H9 (cell line): ENCODE measurements at regions not wholly inside any gene's neighbourhood (a gene's known extent, or its start where the extent isn't known, plus 50 kb on each side); places are given as distances from the start of the nearest gene placed in this dataset.

Experiments used
- DNase-seq: peaks from one replicate; pipeline ENCODE4 v3.0.0-alpha.2; 2017
- H2AFZ ChIP-seq: one replicate; pipeline ENCODE4 v1.6.1; 2013; ENCODE audit warnings: mild to moderate bottlenecking, low read length, control low read depth, moderate library complexity
- H2AK5ac ChIP-seq: 2 replicates; pipeline ENCODE4 v1.6.1; 2013; ENCODE audit warnings: low read length, control low read depth, mixed read lengths; ENCODE audit not compliant: insufficient read length
- H2BK120ac ChIP-seq: one replicate; pipeline ENCODE4 v1.6.1; 2013; ENCODE audit warnings: low read depth, mild to moderate bottlenecking, low read length, control low read depth, inconsistent platforms; ENCODE audit not compliant: poor library complexity, severe bottlenecking
- H2BK12ac ChIP-seq: 2 replicates; pipeline ENCODE4 v1.6.1; 2013; ENCODE audit warnings: low read length, control low read depth, mixed read lengths, low read depth; ENCODE audit not compliant: insufficient read length
- H2BK15ac ChIP-seq: 2 replicates; pipeline ENCODE4 v1.6.1; 2013; ENCODE audit warnings: low read depth, low read length, control low read depth
- H2BK20ac ChIP-seq: one replicate; pipeline ENCODE4 v1.6.1; 2013; ENCODE audit warnings: low read depth, mild to moderate bottlenecking, low read length, control low read depth, inconsistent platforms; ENCODE audit not compliant: poor library complexity, severe bottlenecking
- H2BK5ac ChIP-seq: 2 replicates; pipeline ENCODE4 v1.6.1; 2013; ENCODE audit warnings: low read length, control low read depth, mixed read lengths; ENCODE audit not compliant: insufficient read length
- H3K14ac ChIP-seq: 2 replicates; pipeline ENCODE4 v1.6.1; 2013; ENCODE audit warnings: low read length, control low read depth; ENCODE audit not compliant: insufficient read depth
- H3K18ac ChIP-seq: 2 replicates; pipeline ENCODE4 v1.6.1; 2013; ENCODE audit warnings: low read depth, mild to moderate bottlenecking, mixed read lengths, low read length, control low read depth; ENCODE audit not compliant: insufficient read length
- H3K23ac ChIP-seq: 2 replicates; pipeline ENCODE4 v1.6.1; 2013; ENCODE audit warnings: low read length, control low read depth, mixed read lengths, low read depth; ENCODE audit not compliant: insufficient read length
- H3K23me2 ChIP-seq: 2 replicates; pipeline ENCODE4 v1.6.1; 2013; ENCODE audit warnings: low read depth, mild to moderate bottlenecking, mixed read lengths, low read length, control low read depth; ENCODE audit not compliant: insufficient read length, poor library complexity, severe bottlenecking
- H3K27ac ChIP-seq: 2 replicates; pipeline ENCODE4 v1.5.1; 2013; ENCODE audit warnings: low read length, control low read depth, mixed read lengths, low read depth; ENCODE audit not compliant: insufficient read length
- H3K27me3 ChIP-seq: 2 replicates; pipeline ENCODE4 v1.6.1; 2013; ENCODE audit warnings: low read length, control low read depth, inconsistent platforms; ENCODE audit not compliant: insufficient read depth
- H3K4ac ChIP-seq: 2 replicates; pipeline ENCODE4 v1.6.1; 2013; ENCODE audit warnings: low read depth, mild to moderate bottlenecking, control low read depth, inconsistent platforms, low read length, moderate library complexity
- H3K4me1 ChIP-seq: 2 replicates; pipeline ENCODE4 v1.6.1; 2013; ENCODE audit warnings: low read length, control low read depth, inconsistent platforms; ENCODE audit not compliant: insufficient read depth
- H3K4me2 ChIP-seq: 2 replicates; pipeline ENCODE4 v1.6.1; 2013; ENCODE audit warnings: low read length, control low read depth, mixed read lengths; ENCODE audit not compliant: insufficient read length, insufficient read depth
- H3K56ac ChIP-seq: 2 replicates; pipeline ENCODE4 v1.6.1; 2013; ENCODE audit warnings: low read depth, mild to moderate bottlenecking, mixed read lengths, low read length, control low read depth; ENCODE audit not compliant: insufficient read length
- H3K79me1 ChIP-seq: 2 replicates; pipeline ENCODE4 v1.6.1; 2013; ENCODE audit warnings: low read depth, mild to moderate bottlenecking, moderate library complexity, low read length, control low read depth, inconsistent platforms; ENCODE audit not compliant: insufficient read depth, poor library complexity, severe bottlenecking
- H3K79me2 ChIP-seq: 2 replicates; pipeline ENCODE4 v1.6.1; 2013; ENCODE audit warnings: low read length, control low read depth, inconsistent platforms; ENCODE audit not compliant: insufficient read depth
- H3K9ac ChIP-seq: 2 replicates; pipeline ENCODE4 v1.6.1; 2013; ENCODE audit warnings: low read length, control low read depth, mixed read lengths; ENCODE audit not compliant: insufficient read length; ENCODE audit errors: extremely low read depth
- H3K9me3 ChIP-seq: one replicate; pipeline ENCODE4 v1.6.1; 2013; ENCODE audit warnings: low read depth, low read length, inconsistent platforms; ENCODE audit not compliant: control insufficient read depth
- H3T11ph ChIP-seq: one replicate; pipeline ENCODE4 v1.6.1; 2013; ENCODE audit warnings: mild to moderate bottlenecking, low read length, control low read depth, inconsistent platforms
- H4K20me1 ChIP-seq: one replicate; pipeline ENCODE4 v1.6.1; 2013; ENCODE audit not compliant: control insufficient read depth, insufficient read length, insufficient read depth
- H4K5ac ChIP-seq: 2 replicates; pipeline ENCODE4 v1.6.1; 2013; ENCODE audit warnings: low read depth, mild to moderate bottlenecking, mixed read lengths, low read length, control low read depth; ENCODE audit not compliant: insufficient read length
- H4K8ac ChIP-seq: replicated peaks from 2 replicates; pipeline ENCODE4 v1.6.1; 2013; ENCODE audit warnings: low read length, control low read depth, mixed read lengths, low read depth; ENCODE audit not compliant: insufficient read length
- H4K91ac ChIP-seq: 2 replicates; pipeline ENCODE4 v1.6.1; 2013; ENCODE audit warnings: low read depth, mild to moderate bottlenecking, moderate library complexity, mixed read lengths, low read length, control low read depth; ENCODE audit not compliant: insufficient read length
- H3K27ac Mint-ChIP-seq, 3 experiments: 2 replicates in 2 of 3; 3 replicates in 1 of 3; pipeline ENCODE4 v1.8.0; 2020 to 2021; ENCODE audit warnings: mixed read lengths in 3 of 3, mild to moderate bottlenecking in 1 of 3, moderate library complexity in 1 of 3
- H3K27me3 Mint-ChIP-seq: 2 replicates; pipeline ENCODE4 v1.8.0; 2021; ENCODE audit warnings: low read depth, mild to moderate bottlenecking, moderate library complexity, mixed read lengths
- H3K36me3 Mint-ChIP-seq, 3 experiments: 2 replicates in 2 of 3; 3 replicates in 1 of 3; pipeline ENCODE4 v1.8.0; 2020 to 2021; ENCODE audit warnings: low read depth in 3 of 3, mixed read lengths in 3 of 3; ENCODE audit not compliant: insufficient read depth in 1 of 3
- H3K4me1 Mint-ChIP-seq, 2 experiments: 2 replicates each; pipeline ENCODE4 v1.8.0; 2020; ENCODE audit warnings: mixed read lengths in 2 of 2
- H3K4me3 Mint-ChIP-seq, 2 experiments: 2 replicates in 1 of 2; 3 replicates in 1 of 2; pipeline ENCODE4 v1.8.0; 2020 to 2021; ENCODE audit warnings: mild to moderate bottlenecking in 2 of 2, mixed read lengths in 2 of 2, moderate library complexity in 1 of 2
- H3K9me3 Mint-ChIP-seq, 2 experiments: 2 replicates in 1 of 2; 3 replicates in 1 of 2; pipeline ENCODE4 v1.8.0; 2020; ENCODE audit warnings: mild to moderate bottlenecking in 2 of 2, mixed read lengths in 2 of 2, moderate library complexity in 1 of 2
- CTCF ChIP-seq: fragments of 200-600 bp; sonication (generic); conservative IDR thresholded peaks from 3 replicates; pipeline ENCODE4 v1.8.0; 2021; ENCODE audit warnings: antibody characterized with exemption, mild to moderate bottlenecking
- WGBS: extraction: QIAGEN DNeasy Blood & Tissue Kit; methylation state at CpG from one replicate; pipeline ENCODE4 v1.1.7; 2013; ENCODE audit warnings: missing lambda C conversion rate, low lambda C conversion rate, mixed read lengths; ENCODE audit not compliant: insufficient read length; ENCODE audit errors: extremely low coverage; 5-methylcytosine and 5-hydroxymethylcytosine counted together

GRCh38 chr18:47557160-47557559 lies 305.7 kb upstream of the SKOR2 start:
- Histone ChIP-seq H3K79me2 (no peaks in the 10 kb centered on the region), H2AK5ac (no peak overlapping the region), H3K79me1 (no peaks in the 10 kb centered on the region), H4K91ac (no peak overlapping the region), H3K23me2 (no peaks in the 10 kb centered on the region), H2BK20ac (no peak overlapping the region), H2BK5ac (no peak overlapping the region), H3K9me3 (no peaks in the 10 kb centered on the region), H2AFZ (no peak overlapping the region), H3K27me3 (no peaks in the 10 kb centered on the region), H3K4me2 (no peak overlapping the region), H4K5ac (no peak overlapping the region), H3K18ac (no peak overlapping the region), H3K9ac (no peak overlapping the region), H3K56ac (no peak overlapping the region), H3K4me1 (peaks cover 16% of the 10 kb centered on the region; the same call in 1 of the 2 replicates), H3K23ac (no peak overlapping the region), H4K8ac (no peak overlapping the region), H4K20me1 (no peaks in the 10 kb centered on the region), H2BK120ac (no peak overlapping the region), H3T11ph (no peak overlapping the region), H2BK15ac (no peak overlapping the region), H3K14ac (no peak overlapping the region), H2BK12ac (no peak overlapping the region), H3K4ac (no peak overlapping the region), H3K27ac (no peak overlapping the region)
- peaks cover 8% of the 10 kb centered on the region for H3K27me3 Mint-ChIP-seq
- peak; percentile 48; the same call in 2 of the 3 replicates for TF ChIP-seq CTCF
- peaks cover 37 to 46% of the 10 kb centered on the region in 2 experiments for H3K4me1 Mint-ChIP-seq
- DNase-seq: peak; percentile 49
- H3K27ac Mint-ChIP-seq: no peak overlapping the region
- H3K36me3 Mint-ChIP-seq: no peaks in the 10 kb centered on the region; a peak in 1 of 7 replicates
- H3K9me3 Mint-ChIP-seq: peaks cover 0 to 3% of the 10 kb centered on the region in 2 experiments; a peak in 2 of 5 replicates
- no CpG with 5 or more reads among the region's 7 CpGs for WGBS
- H3K4me3 Mint-ChIP-seq: no peak overlapping the region; a peak in 1 of 5 replicates
